GM10266 (cell line): ENCODE measurements at regions not wholly inside any gene's neighbourhood (a gene's known extent, or its start where the extent isn't known, plus 50 kb on each side); places are given as distances from the start of the nearest gene placed in this dataset.

Experiments
- DNase-seq: peaks from one replicate; pipeline ENCODE4 v3.0.0; 2012; ENCODE audit errors: extremely low spot score
- CTCF ChIP-seq: IDR thresholded peaks from 2 replicates; pipeline ENCODE4 v1.5.1; 2012; ENCODE audit warnings: mild to moderate bottlenecking, low read depth; ENCODE audit not compliant: control insufficient read depth, insufficient read depth; ENCODE audit errors: missing control alignments

GRCh38 chr1:65703853-65704252, 88.8 kb upstream of the PDE4B start:
- no peak for DNase-seq
- TF ChIP-seq CTCF, result no peak

DNA sequence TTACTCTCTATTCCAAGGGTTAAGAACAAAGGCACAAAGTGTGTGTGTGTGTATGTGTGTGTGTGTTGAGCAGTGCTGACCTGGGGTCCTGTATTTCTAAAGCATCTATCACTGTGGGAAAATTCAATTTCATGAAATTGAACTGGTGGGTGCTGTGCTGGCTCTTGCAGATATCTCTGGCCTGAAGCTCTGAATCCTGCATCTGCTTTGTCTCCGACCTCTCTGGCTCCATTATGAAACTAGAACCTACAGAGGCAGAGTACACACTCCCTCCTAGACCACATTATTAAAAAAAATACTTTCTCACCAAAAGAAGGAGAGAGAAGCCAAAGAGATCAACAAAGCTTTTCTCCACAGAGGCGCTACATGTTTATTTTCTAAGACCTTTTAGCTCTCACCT, 88.4 kb upstream of the PDE4B start:
- DNase-seq, result no peak
- no peak for TF ChIP-seq CTCF

DNA sequence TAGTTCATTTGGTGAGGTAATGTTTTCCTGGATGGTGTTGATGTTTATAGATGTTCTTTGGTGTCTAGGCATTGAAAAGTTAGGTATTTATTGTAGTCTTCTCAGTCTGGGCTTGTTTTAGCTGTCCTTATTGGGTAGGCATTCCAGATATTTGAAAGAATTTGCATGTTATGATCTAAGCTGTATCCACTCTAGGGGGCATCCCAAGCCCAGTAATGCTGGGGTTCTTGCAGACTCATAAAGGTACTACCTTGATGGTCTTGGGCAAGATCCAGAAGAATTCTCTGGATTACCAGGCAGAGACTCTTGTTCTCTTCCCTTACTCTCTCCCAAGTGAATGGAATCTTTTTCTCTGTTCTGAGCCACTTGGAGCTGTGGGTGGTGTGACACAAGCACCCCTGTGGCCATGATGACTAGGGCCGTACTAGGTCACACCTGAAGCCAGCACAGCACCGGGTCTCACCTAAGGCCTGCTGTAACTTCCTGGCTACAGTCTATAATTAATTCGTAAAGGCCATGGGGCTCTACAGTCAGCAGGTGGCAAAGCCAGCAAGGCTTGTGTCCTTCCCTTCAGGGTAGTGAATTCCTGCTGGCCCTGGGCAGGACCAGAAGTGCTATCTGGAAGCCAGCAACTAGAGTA, 74.8 kb upstream of the PDE4B start:
- DNase-seq, result no peak
- peak; percentile 10 for TF ChIP-seq CTCF

GRCh38 chr1:65719391-65719790, 73.3 kb upstream of the PDE4B start:
- no peak for DNase-seq
- TF ChIP-seq CTCF, result no peak

DNA sequence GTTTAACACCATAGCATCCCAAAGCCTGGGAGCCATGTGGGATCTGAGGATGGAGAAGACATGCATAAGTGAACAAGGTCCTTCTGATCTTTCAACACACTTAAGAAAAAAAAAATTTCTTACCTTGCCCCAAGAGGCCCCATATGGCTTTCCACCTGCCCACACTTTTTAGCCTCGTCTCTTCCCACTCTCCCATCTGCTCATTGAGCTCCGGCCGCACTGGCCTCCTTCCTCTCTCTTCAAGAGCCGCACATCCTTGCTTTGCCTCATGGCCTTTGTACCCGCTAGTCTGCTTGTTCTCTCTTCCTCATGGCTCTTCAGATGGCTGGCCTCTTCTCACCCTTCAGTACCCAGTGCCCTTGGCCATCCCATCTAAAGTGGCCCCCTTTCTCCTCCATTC, 70.2 kb upstream of the PDE4B start:
- no peak for DNase-seq
- no peak for TF ChIP-seq CTCF

- TF ChIP-seq CTCF, result no peak
- no peak for DNase-seq
Measured at GRCh38 chr1:65724151-65724550, 68.5 kb upstream of the PDE4B start.

- DNase-seq, result no peak
- no peak for TF ChIP-seq CTCF
Measured at GRCh38 chr1:65725064-65725463, 67.6 kb upstream of the PDE4B start.
